WTC11 (cell line): ENCODE measurements at regions not wholly inside any gene's neighbourhood (a gene's known extent, or its start where the extent isn't known, plus 50 kb on each side); places are given as distances from the start of the nearest gene placed in this dataset.

Experiments used
- ETV6 ChIP-seq: sonication (generic); formaldehyde crosslinking; IDR thresholded peaks from 2 replicates; pipeline ENCODE4 v1.8.1; 2022; ENCODE audit warnings: mild to moderate bottlenecking, missing genetic modification reagents
- FOXJ3 ChIP-seq: sonication (generic); formaldehyde crosslinking; IDR thresholded peaks from 2 replicates; pipeline ENCODE4 v1.9.0; 2021; ENCODE audit warnings: missing genetic modification reagents, mild to moderate bottlenecking, borderline replicate concordance
- FOXP1 ChIP-seq: sonication (generic); formaldehyde crosslinking; IDR thresholded peaks from 2 replicates; pipeline ENCODE4 v1.8.0; 2022; ENCODE audit warnings: missing genetic modification reagents, mild to moderate bottlenecking, moderate library complexity, borderline replicate concordance
- IRF2 ChIP-seq: sonication (generic); formaldehyde crosslinking; IDR thresholded peaks from 2 replicates; pipeline ENCODE4 v1.8.0; 2022; ENCODE audit warnings: low read depth, missing genetic modification reagents, borderline replicate concordance
- MAX ChIP-seq: sonication (generic); formaldehyde crosslinking; IDR thresholded peaks from 2 replicates; pipeline ENCODE4 v1.8.0; 2022; ENCODE audit warnings: mild to moderate bottlenecking, missing genetic modification reagents
- NR1H2 ChIP-seq: sonication (generic); formaldehyde crosslinking; IDR thresholded peaks from 2 replicates; pipeline ENCODE4 v1.9.0; 2021; ENCODE audit warnings: mild to moderate bottlenecking, moderate library complexity, missing genetic modification reagents
- SMAD3 ChIP-seq: sonication (generic); formaldehyde crosslinking; IDR thresholded peaks from 2 replicates; pipeline ENCODE4 v1.8.0; 2022; ENCODE audit warnings: missing genetic modification reagents, mild to moderate bottlenecking, borderline replicate concordance
- TEAD4 ChIP-seq: sonication (generic); formaldehyde crosslinking; IDR thresholded peaks from 2 replicates; pipeline ENCODE4 v1.8.0; 2022; ENCODE audit warnings: mild to moderate bottlenecking, missing genetic modification reagents
- ZNF219 ChIP-seq: sonication (generic); formaldehyde crosslinking; IDR thresholded peaks from 2 replicates; pipeline ENCODE4 v1.8.0; 2023; ENCODE audit warnings: missing genetic modification reagents, mild to moderate bottlenecking, borderline replicate concordance
- TF ChIP-seq, protein P1 (sequence below): sonication (generic); formaldehyde crosslinking; IDR thresholded peaks from 2 replicates; pipeline ENCODE4 v1.8.0; 2022; ENCODE audit warnings: mild to moderate bottlenecking, missing genetic modification reagents
- TF ChIP-seq, protein P2 (sequence below): sonication (generic); formaldehyde crosslinking; IDR thresholded peaks from 2 replicates; pipeline ENCODE4 v1.8.1; 2023; ENCODE audit warnings: mild to moderate bottlenecking, missing genetic modification reagents, moderate library complexity
- TF ChIP-seq, protein P3 (sequence below): fragments of 200-600 bp; IDR thresholded peaks from 2 replicates; pipeline ENCODE4 v1.8.0; 2022; ENCODE audit warnings: antibody characterized with exemption

DNA sequence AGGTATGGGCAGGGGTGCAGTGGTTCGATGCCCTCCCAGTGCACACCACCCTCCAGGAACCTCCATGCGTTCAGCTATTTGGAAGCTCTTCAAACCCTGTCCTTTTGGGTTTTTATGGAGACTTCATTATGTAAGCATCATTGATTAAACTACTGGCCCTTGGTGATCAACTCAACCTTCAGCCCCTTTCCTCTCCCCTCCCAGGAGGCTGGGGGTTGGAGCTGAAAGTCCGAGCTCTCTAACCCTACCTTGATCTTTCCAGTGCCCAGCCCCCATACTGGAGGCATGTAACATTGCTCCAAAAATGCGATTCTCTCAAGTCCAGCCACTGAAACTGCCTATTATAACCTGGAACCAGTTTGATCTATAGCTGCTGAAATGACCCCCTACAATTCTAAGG, 188.1 kb downstream of the IPO8 start:
- TF ChIP-seq, protein P1, sequence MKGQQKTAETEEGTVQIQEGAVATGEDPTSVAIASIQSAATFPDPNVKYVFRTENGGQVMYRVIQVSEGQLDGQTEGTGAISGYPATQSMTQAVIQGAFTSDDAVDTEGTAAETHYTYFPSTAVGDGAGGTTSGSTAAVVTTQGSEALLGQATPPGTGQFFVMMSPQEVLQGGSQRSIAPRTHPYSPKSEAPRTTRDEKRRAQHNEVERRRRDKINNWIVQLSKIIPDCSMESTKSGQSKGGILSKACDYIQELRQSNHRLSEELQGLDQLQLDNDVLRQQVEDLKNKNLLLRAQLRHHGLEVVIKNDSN (CRISPR knock-in tag): no peak
- TF ChIP-seq TEAD4 (CRISPR knock-in tag) (no peak), FOXJ3 (no peak), MAX (CRISPR knock-in tag) (no peak), SMAD3 (no peak), ZNF219 (CRISPR knock-in tag) (no peak), FOXP1 (no peak), IRF2 (CRISPR knock-in tag) (no peak), NR1H2 (CRISPR knock-in tag) (no peak), ETV6 (CRISPR knock-in tag) (no peak)
- TF ChIP-seq, protein P2, sequence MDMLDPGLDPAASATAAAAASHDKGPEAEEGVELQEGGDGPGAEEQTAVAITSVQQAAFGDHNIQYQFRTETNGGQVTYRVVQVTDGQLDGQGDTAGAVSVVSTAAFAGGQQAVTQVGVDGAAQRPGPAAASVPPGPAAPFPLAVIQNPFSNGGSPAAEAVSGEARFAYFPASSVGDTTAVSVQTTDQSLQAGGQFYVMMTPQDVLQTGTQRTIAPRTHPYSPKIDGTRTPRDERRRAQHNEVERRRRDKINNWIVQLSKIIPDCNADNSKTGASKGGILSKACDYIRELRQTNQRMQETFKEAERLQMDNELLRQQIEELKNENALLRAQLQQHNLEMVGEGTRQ (CRISPR knock-in tag): no peak
- TF ChIP-seq, protein P3, sequence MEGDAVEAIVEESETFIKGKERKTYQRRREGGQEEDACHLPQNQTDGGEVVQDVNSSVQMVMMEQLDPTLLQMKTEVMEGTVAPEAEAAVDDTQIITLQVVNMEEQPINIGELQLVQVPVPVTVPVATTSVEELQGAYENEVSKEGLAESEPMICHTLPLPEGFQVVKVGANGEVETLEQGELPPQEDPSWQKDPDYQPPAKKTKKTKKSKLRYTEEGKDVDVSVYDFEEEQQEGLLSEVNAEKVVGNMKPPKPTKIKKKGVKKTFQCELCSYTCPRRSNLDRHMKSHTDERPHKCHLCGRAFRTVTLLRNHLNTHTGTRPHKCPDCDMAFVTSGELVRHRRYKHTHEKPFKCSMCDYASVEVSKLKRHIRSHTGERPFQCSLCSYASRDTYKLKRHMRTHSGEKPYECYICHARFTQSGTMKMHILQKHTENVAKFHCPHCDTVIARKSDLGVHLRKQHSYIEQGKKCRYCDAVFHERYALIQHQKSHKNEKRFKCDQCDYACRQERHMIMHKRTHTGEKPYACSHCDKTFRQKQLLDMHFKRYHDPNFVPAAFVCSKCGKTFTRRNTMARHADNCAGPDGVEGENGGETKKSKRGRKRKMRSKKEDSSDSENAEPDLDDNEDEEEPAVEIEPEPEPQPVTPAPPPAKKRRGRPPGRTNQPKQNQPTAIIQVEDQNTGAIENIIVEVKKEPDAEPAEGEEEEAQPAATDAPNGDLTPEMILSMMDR: no peak
